ENCODE measurements at regions not wholly inside any gene's neighbourhood (a gene's known extent, or its start where the extent isn't known, plus 50 kb on each side); places are given as distances from the start of the nearest gene placed in this dataset.

DNA sequence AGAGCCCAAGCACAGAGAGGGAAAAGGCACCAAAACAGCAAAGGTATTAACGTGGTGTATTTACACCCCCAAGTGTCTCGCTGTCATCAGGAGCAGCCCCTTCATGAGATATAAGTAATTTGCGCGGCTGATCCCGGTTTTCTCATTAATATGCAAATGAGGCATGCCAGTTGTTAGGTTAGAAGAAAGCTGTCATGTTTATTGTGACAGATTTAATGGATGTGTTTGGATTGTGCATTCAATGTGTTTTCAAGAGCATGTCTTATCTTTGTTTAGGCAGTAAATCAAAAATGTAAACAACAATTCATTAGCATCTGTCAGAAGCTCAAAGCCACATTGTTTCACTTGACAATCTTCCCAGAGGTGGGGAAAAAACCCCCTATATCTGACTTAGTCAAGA, 56.5 kb upstream of the CTBP2 start:
- TF ChIP-seq, protein P1, sequence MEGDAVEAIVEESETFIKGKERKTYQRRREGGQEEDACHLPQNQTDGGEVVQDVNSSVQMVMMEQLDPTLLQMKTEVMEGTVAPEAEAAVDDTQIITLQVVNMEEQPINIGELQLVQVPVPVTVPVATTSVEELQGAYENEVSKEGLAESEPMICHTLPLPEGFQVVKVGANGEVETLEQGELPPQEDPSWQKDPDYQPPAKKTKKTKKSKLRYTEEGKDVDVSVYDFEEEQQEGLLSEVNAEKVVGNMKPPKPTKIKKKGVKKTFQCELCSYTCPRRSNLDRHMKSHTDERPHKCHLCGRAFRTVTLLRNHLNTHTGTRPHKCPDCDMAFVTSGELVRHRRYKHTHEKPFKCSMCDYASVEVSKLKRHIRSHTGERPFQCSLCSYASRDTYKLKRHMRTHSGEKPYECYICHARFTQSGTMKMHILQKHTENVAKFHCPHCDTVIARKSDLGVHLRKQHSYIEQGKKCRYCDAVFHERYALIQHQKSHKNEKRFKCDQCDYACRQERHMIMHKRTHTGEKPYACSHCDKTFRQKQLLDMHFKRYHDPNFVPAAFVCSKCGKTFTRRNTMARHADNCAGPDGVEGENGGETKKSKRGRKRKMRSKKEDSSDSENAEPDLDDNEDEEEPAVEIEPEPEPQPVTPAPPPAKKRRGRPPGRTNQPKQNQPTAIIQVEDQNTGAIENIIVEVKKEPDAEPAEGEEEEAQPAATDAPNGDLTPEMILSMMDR (conservative IDR thresholded peaks at IDR 0.05; ENCODE audit: low read depth, low read length), result no peak
- no peak for TF ChIP-seq EZH2 (IDR thresholded peaks at IDR 0.05; ENCODE audit: borderline replicate concordance, low read depth, low read length, poor library complexity, severe bottlenecking)
